ENCODE measurements at regions not wholly inside any gene's neighbourhood (a gene's known extent, or its start where the extent isn't known, plus 50 kb on each side); places are given as distances from the start of the nearest gene placed in this dataset.
"Not testable (repeated sequence)": the region's sequence is repeated elsewhere in the genome, so short reads cannot be mapped to it uniquely, and the experiment has no call there.

DNA sequence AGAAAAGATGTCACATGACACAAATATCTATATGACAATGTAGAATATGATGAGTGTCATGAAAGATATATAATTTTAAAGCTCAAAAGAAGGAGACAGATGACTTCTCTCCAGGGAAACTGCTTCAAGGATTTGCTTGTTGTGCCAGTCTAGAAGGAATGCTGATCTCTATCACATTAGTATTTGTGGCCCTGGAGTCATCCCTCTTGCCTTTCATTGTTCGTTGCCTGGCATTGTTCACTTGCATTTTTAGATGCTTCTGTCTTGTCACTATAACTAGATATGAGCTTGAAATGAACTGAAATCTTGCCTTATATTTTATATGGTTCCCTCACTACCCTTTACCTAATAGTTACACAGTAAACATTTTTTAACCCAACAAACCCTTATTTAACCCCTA, 207.5 kb downstream of the ZNF608 start:
- DNase-seq = no peak

DNA sequence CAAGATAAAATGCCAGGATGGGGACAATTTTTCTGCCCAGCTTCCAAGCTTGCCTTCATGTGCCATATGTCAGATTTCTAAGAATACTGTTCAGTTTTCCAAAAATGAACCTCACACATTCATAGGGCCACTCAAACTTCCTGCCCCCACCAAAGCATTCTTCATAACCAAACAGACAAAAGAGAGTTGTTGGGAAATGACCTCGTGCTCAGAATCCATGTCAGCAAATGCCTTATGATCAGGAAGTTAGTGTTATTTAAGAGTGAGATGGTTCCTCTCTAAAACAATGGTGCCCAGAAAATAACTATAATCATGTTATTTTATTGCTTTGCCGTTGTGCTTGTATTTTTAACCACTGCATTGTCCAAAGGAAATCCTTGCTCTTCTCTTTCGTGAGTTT, 208.2 kb downstream of the ZNF608 start:
- DNase-seq = no peak

DNA sequence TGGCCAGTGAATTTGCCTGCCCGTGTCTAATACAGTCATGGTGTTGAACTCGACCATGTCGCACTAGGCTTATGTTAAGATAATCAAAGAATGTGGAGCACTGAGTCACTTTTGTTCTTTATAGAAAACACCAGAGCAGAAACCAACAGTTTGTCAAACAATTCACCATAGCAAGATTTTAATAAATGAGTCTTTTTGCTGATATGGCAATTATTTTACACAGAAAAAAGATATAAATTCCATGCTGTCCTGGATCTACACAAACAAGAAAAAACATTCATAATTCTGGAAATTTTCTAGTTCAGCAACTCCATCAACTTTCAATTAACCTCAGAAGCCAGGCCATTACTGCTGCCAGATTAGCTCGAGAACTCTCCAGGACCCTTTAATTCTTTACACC, 208.9 kb downstream of the ZNF608 start:
- no peak for DNase-seq

DNA sequence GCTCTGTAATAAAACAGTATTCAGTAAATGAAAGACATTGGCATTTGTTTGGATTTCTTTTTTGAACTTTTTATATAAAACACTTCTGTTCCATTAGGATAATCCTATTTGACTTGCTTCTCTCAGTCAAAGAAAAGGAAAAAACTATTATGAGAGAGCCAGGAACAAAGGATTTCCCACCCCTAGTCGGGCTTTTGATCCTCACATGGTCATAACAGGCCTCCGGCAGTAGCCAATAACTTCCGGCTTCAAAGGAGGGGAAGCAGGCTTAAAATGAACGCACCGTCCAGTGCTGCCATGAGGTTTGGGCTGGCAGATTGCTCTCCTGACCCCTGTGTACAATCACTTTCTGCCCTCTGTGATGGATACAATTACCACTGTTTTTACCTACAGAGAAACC, 209.3 kb downstream of the ZNF608 start:
- DNase-seq = no peak

DNA sequence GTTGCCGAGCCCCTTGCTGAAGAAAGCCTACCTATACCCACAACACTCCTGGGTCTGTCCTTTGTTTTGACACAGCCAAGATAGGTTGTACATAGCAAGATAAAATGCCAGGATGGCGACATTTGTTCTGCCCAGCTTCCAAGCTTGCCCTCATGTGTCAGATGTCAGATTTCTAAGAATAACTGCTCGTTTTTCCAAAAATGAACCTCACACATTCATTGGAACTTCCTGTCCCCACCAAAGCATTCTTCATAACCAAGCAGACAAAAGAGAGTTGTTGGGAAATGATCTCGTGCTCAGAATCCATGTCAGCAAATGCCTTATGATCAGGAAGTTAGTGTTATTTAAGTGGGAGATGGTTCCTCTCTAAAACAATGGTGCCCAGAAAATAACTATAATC, 210.1 kb downstream of the ZNF608 start:
- no peak for DNase-seq

DNA sequence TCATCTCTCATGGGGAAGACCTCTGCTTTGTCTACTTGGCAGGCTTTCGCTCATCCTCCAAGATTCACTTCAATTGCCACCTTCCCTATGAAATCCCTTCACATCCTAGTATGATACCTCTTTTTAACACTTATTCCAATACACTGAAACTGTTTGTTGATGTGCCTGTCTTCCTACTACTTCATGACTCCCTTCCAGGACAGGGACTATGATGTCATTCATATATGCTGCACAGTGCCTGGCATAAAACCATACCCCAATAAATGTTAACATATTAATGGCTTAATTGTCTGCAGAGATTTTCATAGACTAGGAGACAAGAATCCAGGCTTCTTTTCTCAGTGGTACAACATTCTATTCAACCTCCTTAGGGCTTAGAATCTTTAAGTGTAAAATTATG, 215.5 kb downstream of the ZNF608 start:
- DNase-seq = no peak

DNA sequence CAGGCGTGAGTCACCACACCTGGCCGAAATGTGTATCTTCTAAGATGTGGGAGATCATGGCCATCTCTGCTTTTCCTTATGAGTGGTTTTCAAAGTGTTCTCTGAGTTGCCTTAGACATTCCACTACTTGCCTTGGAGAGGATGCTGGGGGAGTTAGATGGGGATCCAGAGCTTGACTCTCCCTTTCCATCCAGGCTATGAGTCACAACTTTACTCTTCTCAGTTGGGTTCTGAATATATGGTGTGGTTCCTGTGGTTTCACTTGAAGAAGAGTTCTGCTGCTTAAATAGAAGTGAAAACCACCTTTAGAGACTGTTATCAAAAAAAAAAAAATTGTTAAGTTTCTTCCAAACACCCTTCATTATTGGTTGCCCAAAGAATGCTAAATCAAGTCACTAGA, 217.6 kb downstream of the ZNF608 start:
- no peak for DNase-seq

DNA sequence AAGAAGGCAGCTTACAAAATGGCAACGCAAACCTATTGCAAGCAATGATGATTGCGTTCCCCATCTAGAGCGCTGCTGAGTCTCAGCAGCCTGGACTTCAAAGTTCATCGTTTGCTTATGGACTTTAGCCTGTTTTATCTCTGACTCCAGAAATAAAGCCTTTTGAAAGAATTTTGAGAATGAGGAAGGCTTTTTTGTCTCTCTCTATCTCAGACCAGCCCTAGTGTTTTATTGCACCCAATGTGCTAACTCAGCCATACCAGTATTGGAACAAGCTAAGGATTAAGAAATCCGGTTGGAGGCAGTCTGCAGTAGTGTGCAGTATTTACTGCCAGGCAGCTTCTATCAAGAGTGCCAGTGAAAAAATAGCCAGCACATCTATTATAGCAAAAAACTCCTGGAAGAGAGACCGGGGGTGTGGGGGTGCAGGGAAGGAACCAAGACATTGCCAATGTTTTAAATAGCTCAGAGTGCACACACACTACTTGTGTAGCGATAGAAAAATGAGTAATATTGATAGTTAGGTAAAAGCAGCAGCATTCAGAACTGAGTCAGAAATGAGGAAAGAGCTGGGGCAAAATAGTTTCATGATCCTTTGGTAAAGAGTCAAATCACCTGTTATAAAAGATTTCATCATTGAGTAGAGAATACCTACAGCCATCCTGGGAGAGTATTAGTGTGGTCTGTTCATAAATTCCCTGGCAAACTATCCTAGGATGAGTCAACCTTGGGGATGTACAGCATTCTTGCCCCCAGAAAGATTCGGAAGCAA, 219.0 kb downstream of the ZNF608 start:
- DNase-seq = no peak

DNA sequence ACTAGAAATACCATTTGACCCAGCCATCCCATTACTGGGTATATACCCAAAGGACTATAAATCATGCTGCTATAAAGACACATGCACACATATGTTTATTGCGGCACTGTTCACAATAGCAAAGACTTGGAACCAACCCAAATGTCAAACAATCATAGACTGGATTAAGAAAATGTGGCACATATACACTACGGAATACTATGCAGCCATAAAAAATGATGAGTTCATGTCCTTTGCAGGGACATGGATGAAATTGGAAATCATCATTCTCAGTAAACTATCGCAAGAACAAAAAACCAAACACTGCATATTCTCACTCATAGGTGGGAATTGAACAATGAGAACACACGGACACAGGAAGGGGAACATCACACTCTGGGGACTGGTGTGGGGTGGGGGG, 220.4 kb downstream of the ZNF608 start:
- not testable (repeated sequence) for DNase-seq

DNA sequence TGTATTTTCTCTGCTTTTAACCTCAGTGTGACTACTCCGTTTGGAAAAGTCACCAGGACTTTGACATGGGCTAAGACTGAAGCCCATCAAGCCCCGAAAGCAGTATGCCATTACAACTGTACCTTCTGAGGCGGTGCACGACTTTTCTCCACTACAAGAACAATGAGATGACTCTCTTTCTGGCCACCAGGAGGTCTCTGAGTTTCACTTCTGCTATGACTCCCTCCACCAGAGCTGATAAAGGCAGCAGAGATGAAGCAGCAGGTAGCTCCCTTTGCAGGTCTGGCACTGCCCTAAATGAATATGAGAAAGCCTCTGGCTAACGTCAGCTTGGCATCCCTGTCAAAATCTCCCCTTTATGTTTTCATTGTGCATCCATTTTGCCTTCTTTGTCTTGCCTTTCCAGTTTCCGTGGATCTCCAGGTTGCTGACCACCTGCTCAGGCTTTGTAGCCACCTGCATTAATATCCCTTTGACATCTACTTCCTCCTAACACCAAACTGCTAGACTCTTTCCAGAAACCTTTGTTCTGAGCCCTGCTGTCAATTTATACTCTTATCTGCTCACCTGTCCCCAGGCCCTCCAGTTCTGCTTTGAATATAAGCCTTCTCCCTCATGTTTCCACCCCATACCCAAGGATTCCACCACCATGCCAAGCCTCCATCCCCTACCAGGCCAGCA, 221.7 kb downstream of the ZNF608 start:
- DNase-seq = no peak

DNA sequence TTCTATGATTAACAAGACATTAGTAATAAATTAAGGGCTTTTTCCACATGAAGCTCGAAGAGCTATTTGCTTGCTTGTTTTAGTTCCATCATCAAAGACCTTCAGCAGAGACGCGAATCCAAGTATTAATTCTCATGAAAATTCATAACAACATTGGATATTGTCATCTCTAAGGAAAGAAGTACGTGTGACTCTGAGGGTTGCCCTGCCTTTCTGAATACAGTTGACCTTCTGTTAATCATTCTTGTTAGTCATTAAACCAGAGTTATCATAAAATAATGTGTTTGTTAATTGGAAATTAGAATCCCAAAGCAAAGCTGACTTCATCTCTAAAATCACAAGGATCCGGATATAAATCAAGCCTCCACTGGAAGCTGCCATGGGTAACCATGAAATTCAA, 222.5 kb downstream of the ZNF608 start:
- DNase-seq = no peak

DNA sequence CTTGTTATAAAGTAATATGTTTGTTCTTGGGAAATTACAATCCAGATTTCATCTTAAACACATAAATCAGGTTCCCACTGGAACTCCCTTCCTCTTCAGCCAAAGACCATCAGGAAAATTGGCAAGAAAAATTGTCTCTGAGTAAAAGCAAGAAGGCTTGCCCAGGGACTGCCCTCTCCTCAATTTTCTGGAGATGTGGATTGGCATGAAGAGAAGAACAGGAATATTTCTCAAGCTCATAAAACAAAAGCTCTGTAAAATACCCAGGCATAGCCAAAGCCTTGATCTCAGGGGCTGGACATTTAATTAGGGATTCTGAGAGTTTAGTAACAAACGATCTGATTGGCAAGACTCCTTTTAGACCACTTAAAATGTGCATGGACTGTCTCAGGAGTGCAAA, 223.4 kb downstream of the ZNF608 start:
- DNase-seq = no peak

DNA sequence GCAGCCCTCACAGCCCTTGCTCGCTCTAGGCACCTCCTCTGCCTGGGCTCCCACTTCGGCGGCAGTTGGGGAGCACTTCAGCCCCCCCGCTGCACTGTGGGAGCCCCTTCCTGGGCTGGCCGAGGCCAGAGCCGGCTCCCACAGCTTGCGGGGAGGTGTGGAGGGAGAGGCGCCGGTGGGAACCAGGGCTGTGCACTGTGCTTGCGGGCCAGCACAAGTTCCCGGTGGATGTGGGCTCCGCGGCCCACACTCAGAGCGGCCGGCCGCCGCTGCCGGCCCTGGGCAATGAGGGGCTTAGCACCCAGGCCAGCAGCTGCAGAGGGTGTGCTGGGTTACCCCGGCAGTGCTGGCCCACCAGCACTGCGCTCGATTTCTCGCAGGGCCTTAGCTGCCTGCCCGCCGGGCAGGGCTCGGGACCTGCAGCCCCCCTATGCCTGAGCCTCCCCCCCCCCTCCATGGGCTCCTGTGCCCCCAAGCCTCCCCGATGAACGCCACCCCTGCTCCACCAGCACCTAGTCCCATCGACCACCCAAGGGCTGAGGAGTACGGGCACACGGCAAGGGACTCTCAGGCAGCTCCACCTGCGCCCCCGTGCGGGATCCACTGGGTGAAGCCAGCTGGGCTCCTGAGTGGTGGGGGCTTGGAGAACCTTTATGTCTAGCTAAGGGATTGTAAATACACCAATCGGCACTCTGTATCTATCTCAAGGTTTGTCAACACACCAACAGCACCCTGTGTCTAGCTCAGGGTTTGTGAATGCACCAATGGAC, 224.8 kb downstream of the ZNF608 start:
- DNase-seq = no peak

DNA sequence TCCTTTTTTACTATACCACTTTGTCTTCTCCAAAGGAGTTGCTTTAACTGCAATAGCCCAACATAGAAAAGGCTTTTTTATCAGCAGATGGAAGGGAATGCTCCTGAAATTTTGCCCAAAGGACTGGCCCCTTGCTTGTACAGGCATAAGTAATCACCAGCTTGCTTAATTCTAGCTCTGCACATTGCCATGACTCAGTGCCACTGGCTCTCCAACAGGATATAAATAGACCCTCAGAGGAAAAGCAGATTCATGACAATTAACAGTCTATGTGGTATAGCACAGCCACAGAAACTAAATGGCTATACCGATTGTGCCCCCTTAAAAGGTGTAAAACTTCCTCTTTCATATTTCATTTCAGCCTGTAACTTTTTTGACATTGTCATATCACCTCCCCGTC, 227.0 kb downstream of the ZNF608 start:
- no peak for DNase-seq

DNA sequence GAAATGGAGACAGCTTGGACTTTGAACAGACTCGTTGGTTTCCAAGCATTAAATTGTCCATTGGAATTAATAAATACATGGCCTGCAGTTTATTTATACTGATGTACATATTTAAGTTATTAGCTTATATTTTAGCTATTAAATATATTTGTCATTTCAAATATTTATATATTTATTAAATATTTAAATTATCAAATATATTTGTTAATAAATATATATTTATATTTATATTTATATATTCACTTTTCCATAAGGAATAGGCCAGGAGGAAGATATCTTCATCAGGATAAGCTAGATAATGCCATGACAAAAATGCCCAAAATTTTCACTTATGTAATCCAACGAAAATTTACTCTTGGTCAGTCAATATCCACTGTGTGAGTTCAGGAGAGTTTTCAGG, 229.9 kb downstream of the ZNF608 start:
- DNase-seq = no peak

DNA sequence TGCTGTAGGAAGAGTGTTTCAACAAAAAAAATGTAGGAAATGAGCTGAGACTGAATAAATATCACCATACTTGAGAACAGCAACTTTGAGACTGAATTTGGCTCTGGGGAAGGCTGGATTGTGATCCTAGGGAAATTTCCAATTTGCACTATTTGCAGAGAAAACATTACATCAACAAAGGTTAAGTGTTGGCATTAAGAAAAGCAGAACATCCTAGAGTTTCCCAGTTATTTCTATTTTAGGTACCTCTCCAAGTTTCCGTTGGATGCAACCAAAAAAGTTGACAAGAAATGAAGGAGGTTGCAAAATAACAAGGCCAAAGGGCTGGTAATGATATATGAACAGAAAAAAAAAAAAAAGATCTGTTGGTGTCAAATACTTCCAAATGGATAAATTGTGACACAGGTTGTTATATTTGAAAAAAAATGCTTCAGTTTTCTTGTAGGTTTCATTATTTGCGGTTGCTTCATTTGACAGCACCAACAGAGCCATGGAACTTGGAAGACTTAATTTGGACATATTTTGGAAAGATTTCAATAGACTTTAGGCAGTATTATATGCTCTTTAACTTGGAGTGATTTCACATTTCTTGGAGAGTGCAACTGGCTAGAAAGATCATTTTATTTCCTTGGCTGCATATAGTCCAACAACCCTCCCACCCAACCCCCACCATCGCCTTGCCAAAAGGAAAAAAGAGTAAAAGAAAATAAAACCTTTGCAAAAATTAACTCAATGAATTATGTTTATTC, 230.8 kb downstream of the ZNF608 start:
- DNase-seq = no peak

DNA sequence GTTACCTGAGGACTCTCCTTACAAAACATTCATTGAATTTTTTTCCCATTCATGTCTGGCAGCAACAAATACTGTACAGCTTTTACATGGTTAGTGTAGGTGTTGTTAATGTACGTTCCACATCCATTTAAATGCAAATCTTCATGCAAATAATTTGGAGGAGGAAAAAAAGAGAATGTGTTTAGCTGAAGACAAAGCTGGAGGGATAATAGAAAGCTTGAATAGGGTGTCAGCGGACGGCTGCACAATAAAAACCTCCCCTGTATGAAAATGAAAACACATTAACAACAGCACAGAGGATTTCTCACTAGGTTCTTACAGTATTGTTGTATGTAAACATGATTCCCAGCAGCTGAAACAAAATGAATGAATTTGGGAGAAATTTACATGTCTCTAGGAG, 231.5 kb downstream of the ZNF608 start:
- no peak for DNase-seq

DNA sequence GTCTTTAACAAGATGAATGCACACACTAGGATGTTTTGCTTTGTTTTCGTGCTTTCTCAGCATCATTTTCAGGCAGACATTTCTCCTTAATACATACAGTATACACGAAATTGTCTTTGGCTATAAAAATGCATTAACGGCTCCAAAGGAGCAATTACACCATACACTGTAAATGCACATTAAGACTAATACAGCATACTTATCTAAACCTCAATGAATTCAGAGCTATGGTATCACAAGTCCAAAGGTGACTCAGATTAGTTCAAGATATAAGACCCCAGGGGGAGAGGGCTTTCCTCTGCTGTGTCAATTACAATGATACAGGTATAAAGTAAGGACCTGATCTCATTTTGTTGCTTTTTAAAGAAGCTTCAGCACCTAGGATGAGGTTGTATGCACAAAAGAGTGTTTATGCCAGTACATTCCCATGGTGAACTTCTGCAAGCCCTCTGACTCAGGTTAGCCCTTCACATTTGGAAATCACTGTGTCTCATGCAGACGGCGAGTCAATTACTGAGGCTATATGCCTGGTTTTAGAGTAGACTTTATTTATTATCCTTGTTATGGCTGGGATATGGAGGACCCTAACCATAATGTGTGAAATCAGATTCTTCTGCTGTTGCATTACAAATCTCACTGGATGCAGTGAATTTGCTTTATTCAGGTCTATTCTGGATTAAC, 233.3 kb downstream of the ZNF608 start:
- DNase-seq = no peak

DNA sequence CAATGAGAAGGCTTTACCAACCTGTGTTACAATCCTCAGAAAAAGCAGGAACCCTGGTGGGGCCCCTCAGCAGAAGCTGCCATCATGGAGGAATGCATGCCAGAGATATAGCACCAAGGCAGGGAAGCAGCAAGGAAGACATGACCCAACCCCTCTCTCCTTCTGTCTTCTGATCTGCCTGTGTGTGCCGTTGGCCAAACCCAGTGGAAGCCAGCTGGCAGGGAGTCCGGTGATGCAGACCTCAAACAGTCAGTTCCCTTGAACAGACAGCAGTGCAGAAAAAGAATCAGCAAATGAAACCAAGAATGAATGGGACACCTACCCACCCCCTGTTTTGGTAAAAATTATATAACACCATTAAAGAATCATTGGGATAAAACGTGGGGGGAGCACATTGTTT, 234.2 kb downstream of the ZNF608 start:
- DNase-seq = no peak

DNA sequence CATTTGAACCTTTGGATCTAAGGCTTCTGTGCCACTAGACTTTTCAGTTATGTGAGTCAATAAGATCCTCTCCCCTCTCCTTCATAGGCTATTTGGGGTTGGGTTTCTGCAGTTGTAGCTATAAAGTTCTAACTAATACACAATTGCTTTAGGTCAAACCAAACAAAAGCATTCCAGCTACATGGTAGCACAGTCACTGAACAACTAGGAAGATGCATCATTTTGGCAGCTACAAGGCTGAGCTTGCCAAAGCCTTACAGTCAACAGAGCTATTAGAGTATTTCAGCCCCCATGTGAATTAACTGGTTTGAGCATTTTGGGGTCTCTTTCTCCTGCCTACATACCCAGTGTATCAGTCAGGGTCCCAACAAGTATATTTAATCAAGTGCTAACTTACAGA, 234.6 kb downstream of the ZNF608 start:
- no peak for DNase-seq

DNA sequence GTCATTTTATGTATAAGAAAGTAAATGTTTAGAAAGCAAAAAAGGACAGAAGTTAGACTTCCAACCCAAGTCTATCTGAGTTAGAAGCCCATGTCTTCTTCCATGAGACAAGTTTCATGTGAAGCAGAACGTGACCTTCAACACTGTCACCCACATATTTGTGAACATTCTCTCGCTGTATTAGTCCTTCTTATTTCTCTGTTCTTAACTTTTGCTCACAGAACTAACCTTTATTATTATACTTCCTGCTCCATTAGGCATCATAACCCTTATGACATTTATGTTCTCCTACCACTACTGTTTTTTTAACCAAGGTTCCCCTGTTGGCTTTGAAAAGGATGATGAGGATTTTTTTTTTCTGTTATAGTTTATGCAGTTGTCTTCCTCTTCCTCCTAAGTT, 238.8 kb downstream of the ZNF608 start:
- no peak for DNase-seq

DNA sequence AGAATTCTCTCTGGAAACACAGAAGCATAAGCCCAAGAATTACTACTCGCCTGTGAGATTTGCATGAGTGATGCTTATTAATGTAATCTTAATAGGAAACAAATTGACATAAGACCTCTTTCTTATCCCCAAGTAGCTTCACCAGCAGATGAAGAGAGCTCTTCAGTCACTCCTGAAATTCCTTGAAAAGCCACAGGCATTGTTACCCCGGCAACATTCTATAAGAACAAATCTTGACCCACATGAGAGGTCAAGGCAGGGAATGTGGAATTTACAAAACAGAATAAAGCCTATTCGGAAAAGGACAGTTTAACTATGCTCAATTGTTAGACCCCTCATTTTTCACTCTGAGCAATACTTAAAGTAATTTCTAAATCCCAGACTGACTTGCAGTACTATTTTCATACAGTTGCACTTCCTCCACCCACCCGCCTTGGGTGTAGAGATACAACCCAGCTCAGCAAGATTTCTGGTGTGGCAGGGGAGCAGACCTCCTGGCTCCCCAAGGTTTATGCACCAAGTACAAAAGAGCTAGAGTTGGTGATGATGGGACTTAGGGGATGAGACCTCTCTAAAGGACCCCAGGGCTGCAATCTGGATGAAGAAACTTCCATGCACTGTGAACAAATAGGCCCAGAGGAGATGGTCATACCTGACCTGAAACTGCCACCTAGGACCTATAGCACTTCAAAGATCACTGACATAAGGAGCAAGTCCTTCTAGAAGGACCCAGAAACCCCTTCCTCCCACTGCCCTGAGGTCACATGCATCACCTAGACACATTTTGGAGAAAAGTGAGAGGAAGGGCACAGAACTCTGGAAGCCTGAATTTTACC, 242.1 kb downstream of the ZNF608 start:
- DNase-seq = no peak

Measured in effector CD4-positive, alpha-beta T cell (primary cell).